ENCODE measurements at regions not wholly inside any gene's neighbourhood (a gene's known extent, or its start where the extent isn't known, plus 50 kb on each side); places are given as distances from the start of the nearest gene placed in this dataset.
A peak's percentile ranks its signal among the peaks of the same experiment; 100 is the strongest.

DNA sequence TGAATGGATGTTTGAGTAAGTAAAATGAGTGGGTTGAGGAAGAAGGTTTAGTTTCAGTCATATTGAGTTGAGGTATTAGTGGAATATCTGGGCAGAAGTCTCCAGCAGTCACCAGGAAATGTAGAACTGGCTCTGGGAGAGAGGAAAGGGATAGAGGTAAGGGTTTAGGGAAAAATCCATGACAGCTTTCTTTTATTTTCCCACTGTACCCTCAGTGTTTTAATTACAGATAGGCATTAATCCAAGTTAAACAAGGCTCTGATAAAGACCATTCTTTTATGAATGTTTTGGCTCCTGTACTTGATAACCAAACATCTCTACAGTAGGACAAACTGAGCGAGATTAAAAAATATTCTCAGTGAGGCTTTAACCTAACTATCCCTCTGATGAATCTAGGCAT, 318.4 kb upstream of the SYNCRIP start:
- no peak for TF ChIP-seq CTCF (IDR thresholded peaks at IDR 0.05)
- no peak for TF ChIP-seq ZFX (IDR thresholded peaks at IDR 0.05; ENCODE audit: borderline replicate concordance)
- no peak overlapping the region for H3K27ac ChIP-seq

- H3K27ac ChIP-seq: no peak overlapping the region
- TF ChIP-seq ZFX (IDR thresholded peaks at IDR 0.05; ENCODE audit: borderline replicate concordance): no peak
- TF ChIP-seq CTCF (IDR thresholded peaks at IDR 0.05): no peak
Measured at GRCh38 chr6:85948481-85948880, 305.8 kb upstream of the SYNCRIP start.

DNA sequence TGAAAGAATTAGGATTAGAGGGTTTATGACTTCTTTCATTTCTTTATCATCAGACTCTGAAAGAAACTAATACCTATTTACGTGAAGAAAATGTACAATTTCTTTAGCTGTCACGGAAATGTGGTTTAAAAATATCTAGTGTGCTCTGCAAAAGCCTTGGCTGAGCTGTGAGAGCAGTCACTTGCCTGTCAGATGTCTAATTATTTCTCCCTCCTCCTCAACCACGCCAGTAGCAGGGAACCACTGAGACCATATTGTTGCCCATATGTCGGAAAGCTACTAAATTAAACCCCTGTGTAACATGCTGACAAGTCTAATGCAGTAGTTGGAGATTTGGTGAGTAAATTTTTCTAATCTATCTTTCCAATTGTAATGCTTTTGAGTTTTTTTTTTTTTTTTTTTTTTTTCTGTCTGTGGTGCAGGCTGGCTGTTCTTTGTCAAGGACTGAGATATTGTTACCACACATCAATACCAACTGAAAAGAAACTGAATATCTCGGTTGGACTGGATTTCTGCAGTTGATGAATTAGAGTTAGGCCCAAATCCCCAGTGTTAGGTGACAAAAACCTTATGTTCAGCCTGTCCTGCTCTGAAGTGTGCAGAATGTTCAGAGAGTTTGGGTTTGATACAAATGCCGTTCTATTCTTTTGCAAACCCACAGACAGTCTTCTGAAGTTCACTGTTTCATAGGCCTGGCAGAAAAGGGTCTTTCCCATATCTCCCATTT, 302.9 kb upstream of the SYNCRIP start:
- H3K27ac ChIP-seq: no peak overlapping the region
- no peak for TF ChIP-seq ZFX (IDR thresholded peaks at IDR 0.05; ENCODE audit: borderline replicate concordance)
- TF ChIP-seq CTCF (IDR thresholded peaks at IDR 0.05): no peak

DNA sequence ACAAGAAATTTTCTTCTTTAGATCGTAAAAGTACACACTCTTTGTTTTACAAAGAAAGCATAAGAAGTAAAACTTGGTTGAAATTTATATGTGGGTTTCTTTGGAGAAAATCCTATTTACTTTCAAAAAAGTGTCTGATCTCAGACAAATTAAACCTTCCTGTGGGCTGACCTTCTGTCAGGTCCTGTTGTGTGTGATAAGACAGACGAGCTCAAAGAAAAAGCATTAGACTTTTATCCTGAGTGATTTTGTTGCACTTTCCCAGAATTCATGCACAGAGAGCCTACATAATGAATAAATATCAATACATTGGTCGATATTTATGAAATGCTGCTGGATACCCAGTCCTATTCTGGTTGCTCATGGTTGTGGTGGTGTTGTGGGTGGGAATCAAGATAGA, 302.1 kb upstream of the SYNCRIP start:
- TF ChIP-seq CTCF (IDR thresholded peaks at IDR 0.05) (no peak), ZFX (IDR thresholded peaks at IDR 0.05; ENCODE audit: borderline replicate concordance) (no peak)
- H3K27ac ChIP-seq: no peak overlapping the region

- H3K27ac ChIP-seq: no peak overlapping the region
- TF ChIP-seq CTCF (IDR thresholded peaks at IDR 0.05) (no peak), ZFX (IDR thresholded peaks at IDR 0.05; ENCODE audit: borderline replicate concordance) (no peak)
Measured at GRCh38 chr6:85942844-85943243, 300.2 kb upstream of the SYNCRIP start.

DNA sequence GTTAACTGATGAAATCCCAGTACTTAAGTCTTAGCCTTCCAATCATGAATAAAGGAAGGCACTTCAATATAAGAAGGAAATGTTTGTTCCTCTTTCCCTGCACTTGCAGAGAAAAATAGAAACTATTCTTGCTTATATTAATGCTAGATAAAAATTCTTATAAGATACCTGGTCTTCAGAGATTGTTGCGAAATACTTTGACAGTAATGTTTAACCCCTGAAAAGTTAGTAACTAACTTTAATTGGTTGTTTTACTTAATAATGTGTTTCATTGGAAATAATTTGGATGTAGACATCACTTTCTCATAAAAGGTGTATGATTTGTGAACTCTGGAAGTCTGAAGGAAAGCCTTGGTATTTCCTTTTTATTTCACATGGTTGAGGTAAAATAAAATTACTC, 294.2 kb upstream of the SYNCRIP start:
- H3K27ac ChIP-seq: no peak overlapping the region
- TF ChIP-seq ZFX (IDR thresholded peaks at IDR 0.05; ENCODE audit: borderline replicate concordance) (no peak), CTCF (IDR thresholded peaks at IDR 0.05) (no peak)

DNA sequence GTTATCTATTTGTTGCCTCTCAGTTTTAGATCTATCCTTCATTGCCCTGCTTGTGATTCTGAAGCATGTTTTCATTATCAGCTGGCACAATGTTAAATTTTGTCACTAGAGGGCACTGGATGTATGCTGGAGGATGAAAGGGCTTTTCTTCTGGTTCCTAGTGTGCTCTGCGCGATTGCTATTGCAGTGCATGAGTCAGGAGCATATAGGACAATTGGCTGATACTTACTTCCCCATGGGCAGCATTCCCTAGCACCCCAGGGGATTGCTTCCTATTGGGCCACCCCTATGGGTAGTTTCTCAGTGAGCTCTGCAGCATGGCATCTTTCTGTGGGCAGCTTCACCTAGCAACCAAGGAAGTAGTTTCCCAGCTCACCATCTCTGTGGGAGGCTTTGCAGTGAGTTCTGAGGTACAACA, 280.3 kb upstream of the SYNCRIP start:
- H3K27ac ChIP-seq: no peak overlapping the region
- TF ChIP-seq ZFX (IDR thresholded peaks at IDR 0.05; ENCODE audit: borderline replicate concordance) (no peak), CTCF (IDR thresholded peaks at IDR 0.05) (peak; percentile 85)

Measured in 22Rv1 (cell line).